IPS-18a (cell line): ENCODE measurements at regions not wholly inside any gene's neighbourhood (a gene's known extent, or its start where the extent isn't known, plus 50 kb on each side); places are given as distances from the start of the nearest gene placed in this dataset.

ENCODE experiments used
- H3K27ac ChIP-seq: one replicate; pipeline ENCODE4 v1.5.1; 2013; ENCODE audit warnings: low read length
- H3K27me3 ChIP-seq: one replicate; pipeline ENCODE4 v1.6.1; 2013; ENCODE audit warnings: mild to moderate bottlenecking, low read length; ENCODE audit not compliant: control insufficient read depth, insufficient read depth
- H3K36me3 ChIP-seq: one replicate; pipeline ENCODE4 v1.6.1; 2013; ENCODE audit warnings: low read depth, low read length; ENCODE audit not compliant: control insufficient read depth
- H3K4me1 ChIP-seq: one replicate; pipeline ENCODE4 v1.6.1; 2013; ENCODE audit warnings: low read depth, low read length; ENCODE audit not compliant: control insufficient read depth
- H3K4me3 ChIP-seq: one replicate; pipeline ENCODE4 v1.5.1; 2013; ENCODE audit warnings: low read length
- H3K9ac ChIP-seq: one replicate; pipeline ENCODE4 v1.6.1; 2013; ENCODE audit warnings: mild to moderate bottlenecking, low read length, moderate library complexity
- H3K9me3 ChIP-seq: one replicate; pipeline ENCODE4 v1.6.1; 2013; ENCODE audit warnings: low read depth, low read length; ENCODE audit not compliant: control insufficient read depth

DNA sequence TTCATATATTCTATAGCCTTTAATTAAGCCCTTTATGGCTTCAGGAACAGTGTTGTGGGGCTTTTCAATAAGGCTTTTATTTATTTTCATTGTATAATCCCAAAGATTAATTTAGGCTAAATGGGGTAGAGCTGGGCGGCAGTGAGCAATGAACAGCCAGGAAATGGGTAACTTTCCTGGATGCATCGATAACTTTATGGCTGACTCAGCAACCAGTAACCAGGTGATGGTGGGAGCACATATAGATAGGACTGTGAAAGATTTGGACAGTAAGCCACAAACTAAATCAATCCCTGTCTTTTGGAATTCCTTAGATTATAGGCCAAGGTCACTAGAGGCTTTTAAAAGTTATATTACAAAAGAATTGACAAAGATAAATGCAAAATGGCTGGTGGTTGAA lies 1260.6 kb upstream of the CELF4 start:
- H3K9me3 ChIP-seq, result no peaks in the 10 kb centered on the region
- no peak overlapping the region for H3K9ac ChIP-seq
- no peak overlapping the region for H3K4me3 ChIP-seq
- no peaks in the 10 kb centered on the region for H3K27me3 ChIP-seq
- H3K4me1 ChIP-seq, result no peaks in the 10 kb centered on the region
- H3K36me3 ChIP-seq, result no peaks in the 10 kb centered on the region
- no peak overlapping the region for H3K27ac ChIP-seq

- Histone ChIP-seq H3K4me1 (peaks cover 1% of the 10 kb centered on the region), H3K4me3 (no peak overlapping the region), H3K9me3 (peaks cover 3% of the 10 kb centered on the region), H3K9ac (no peak overlapping the region), H3K36me3 (no peaks in the 10 kb centered on the region), H3K27ac (no peak overlapping the region), H3K27me3 (no peaks in the 10 kb centered on the region)
Observed at GRCh38 chr18:38811209-38811608, 1245.6 kb upstream of the CELF4 start.

DNA sequence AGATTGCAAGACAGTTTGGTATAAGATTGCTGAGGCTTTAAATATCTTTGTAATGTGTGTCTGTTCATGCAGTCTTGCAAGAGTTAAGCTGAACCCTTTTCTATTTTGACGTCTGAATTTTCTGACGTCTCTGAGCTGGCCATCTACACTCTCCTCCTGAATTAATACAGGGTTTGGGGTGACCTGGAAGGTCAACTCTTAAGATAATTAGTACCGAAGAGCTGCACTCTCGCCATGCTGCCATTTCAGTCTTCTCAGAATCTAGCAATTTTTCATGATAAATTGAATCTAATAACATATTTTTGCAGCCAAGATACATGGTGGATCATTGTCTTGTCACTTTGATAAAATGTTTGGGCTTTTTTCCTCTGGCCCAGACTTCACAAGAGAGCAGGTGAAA lies 1245.2 kb upstream of the CELF4 start:
- no peaks in the 10 kb centered on the region for H3K36me3 ChIP-seq
- H3K27me3 ChIP-seq, result no peaks in the 10 kb centered on the region
- H3K4me1 ChIP-seq, result peaks cover 5% of the 10 kb centered on the region
- no peaks in the 10 kb centered on the region for H3K9me3 ChIP-seq
- H3K27ac ChIP-seq, result no peak overlapping the region
- H3K4me3 ChIP-seq, result no peak overlapping the region
- H3K9ac ChIP-seq, result no peak overlapping the region

GRCh38 chr18:38807915-38808314 lies 1242.3 kb upstream of the CELF4 start:
- H3K9me3 ChIP-seq, result no peaks in the 10 kb centered on the region
- no peak overlapping the region for H3K27ac ChIP-seq
- no peak overlapping the region for H3K9ac ChIP-seq
- no peaks in the 10 kb centered on the region for H3K27me3 ChIP-seq
- H3K4me3 ChIP-seq, result no peak overlapping the region
- H3K4me1 ChIP-seq, result peaks cover 16% of the 10 kb centered on the region
- H3K36me3 ChIP-seq, result no peaks in the 10 kb centered on the region

GRCh38 chr18:38805256-38805655 lies 1239.7 kb upstream of the CELF4 start:
- peaks cover 16% of the 10 kb centered on the region for H3K4me1 ChIP-seq
- no peak overlapping the region for H3K4me3 ChIP-seq
- H3K36me3 ChIP-seq, result no peaks in the 10 kb centered on the region
- H3K27ac ChIP-seq, result no peak overlapping the region
- no peaks in the 10 kb centered on the region for H3K9me3 ChIP-seq
- H3K27me3 ChIP-seq, result no peaks in the 10 kb centered on the region
- H3K9ac ChIP-seq, result no peak overlapping the region

GRCh38 chr18:38801640-38802039 lies 1236.0 kb upstream of the CELF4 start:
- H3K27ac ChIP-seq, result no peak overlapping the region
- peaks cover 5% of the 10 kb centered on the region for H3K9me3 ChIP-seq
- no peak overlapping the region for H3K9ac ChIP-seq
- H3K4me1 ChIP-seq, result peaks cover 16% of the 10 kb centered on the region
- no peaks in the 10 kb centered on the region for H3K27me3 ChIP-seq
- H3K36me3 ChIP-seq, result no peaks in the 10 kb centered on the region
- no peak overlapping the region for H3K4me3 ChIP-seq

DNA sequence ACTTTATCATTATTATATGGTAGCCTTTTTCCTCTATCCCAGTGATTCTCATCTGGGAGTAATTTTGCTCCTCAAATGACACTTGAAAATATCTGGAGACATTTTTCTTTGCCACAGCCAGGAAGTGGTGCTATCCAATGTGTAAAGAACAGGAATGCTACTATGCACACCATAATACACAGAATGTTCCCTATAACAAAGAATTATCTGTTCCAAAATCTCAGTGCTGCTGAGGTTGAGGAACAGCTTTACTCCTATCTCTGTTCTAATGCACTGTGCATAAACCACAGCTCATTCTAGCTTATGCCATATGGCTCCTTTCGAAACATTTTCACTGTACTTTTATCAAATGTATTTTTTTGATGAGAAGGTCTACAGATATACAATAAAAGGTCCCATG lies 1231.2 kb upstream of the CELF4 start:
- Histone ChIP-seq H3K27ac (no peak overlapping the region), H3K4me3 (no peak overlapping the region), H3K36me3 (no peaks in the 10 kb centered on the region), H3K9ac (no peak overlapping the region), H3K9me3 (peaks cover 5% of the 10 kb centered on the region), H3K4me1 (no peaks in the 10 kb centered on the region), H3K27me3 (no peaks in the 10 kb centered on the region)

DNA sequence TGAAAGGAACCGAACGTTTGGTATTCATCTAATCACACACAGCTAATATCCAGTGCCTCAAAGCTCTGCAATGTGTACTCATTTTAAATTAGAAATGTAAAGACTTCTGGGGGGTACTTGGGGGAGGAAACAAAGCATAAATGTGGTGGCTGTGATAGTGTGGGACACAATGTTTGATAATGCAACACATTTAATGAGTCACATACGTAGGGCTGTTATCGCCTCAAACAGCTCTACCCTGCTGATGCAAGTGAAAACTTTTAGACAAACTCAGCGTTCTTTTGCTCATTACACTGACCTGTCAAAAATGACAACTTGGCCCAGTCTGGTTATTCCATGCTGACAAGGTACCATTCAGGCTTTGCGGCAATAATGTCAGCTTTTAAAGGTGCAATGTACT lies 1227.1 kb upstream of the CELF4 start:
- no peaks in the 10 kb centered on the region for H3K4me1 ChIP-seq
- H3K27ac ChIP-seq, result no peak overlapping the region
- no peak overlapping the region for H3K9ac ChIP-seq
- H3K27me3 ChIP-seq, result no peaks in the 10 kb centered on the region
- H3K4me3 ChIP-seq, result no peak overlapping the region
- H3K36me3 ChIP-seq, result no peaks in the 10 kb centered on the region
- no peaks in the 10 kb centered on the region for H3K9me3 ChIP-seq

GRCh38 chr18:38790786-38791185 lies 1225.2 kb upstream of the CELF4 start:
- Histone ChIP-seq H3K9ac (no peak overlapping the region), H3K9me3 (no peaks in the 10 kb centered on the region), H3K36me3 (no peaks in the 10 kb centered on the region), H3K27me3 (no peaks in the 10 kb centered on the region), H3K4me3 (no peak overlapping the region), H3K27ac (no peak overlapping the region), H3K4me1 (no peaks in the 10 kb centered on the region)

GRCh38 chr18:38790303-38790702 lies 1224.7 kb upstream of the CELF4 start:
- no peak overlapping the region for H3K9ac ChIP-seq

GRCh38 chr18:38789141-38789540 lies 1223.5 kb upstream of the CELF4 start:
- no peaks in the 10 kb centered on the region for H3K36me3 ChIP-seq
- H3K27ac ChIP-seq, result no peak overlapping the region
- no peak overlapping the region for H3K4me3 ChIP-seq
- no peaks in the 10 kb centered on the region for H3K4me1 ChIP-seq
- no peaks in the 10 kb centered on the region for H3K27me3 ChIP-seq
- H3K9ac ChIP-seq, result no peak overlapping the region
- no peaks in the 10 kb centered on the region for H3K9me3 ChIP-seq

More at GRCh38 chr18:38790303-38790702, 1224.7 kb upstream of the CELF4 start:
- Histone ChIP-seq H3K4me1 (no peaks in the 10 kb centered on the region), H3K27me3 (no peaks in the 10 kb centered on the region), H3K9me3 (no peaks in the 10 kb centered on the region), H3K36me3 (no peaks in the 10 kb centered on the region), H3K4me3 (no peak overlapping the region), H3K27ac (no peak overlapping the region)

GRCh38 chr18:38786906-38787305 lies 1221.3 kb upstream of the CELF4 start:
- no peaks in the 10 kb centered on the region for H3K4me1 ChIP-seq
- H3K27ac ChIP-seq, result no peak overlapping the region
- H3K9me3 ChIP-seq, result no peaks in the 10 kb centered on the region
- H3K36me3 ChIP-seq, result no peaks in the 10 kb centered on the region
- no peak overlapping the region for H3K4me3 ChIP-seq
- no peak overlapping the region for H3K9ac ChIP-seq
- no peaks in the 10 kb centered on the region for H3K27me3 ChIP-seq
